Activated naive CD4-positive, alpha-beta T cell treated with anti-CD3 and anti-CD28 coated beads, Interleukin-2, amount 10 ng/mL, durations not matched to agents 7 days and 5 days (primary cell): ENCODE measurements at regions not wholly inside any gene's neighbourhood (a gene's known extent, or its start where the extent isn't known, plus 50 kb on each side); places are given as distances from the start of the nearest gene placed in this dataset.

Source experiments
- CTCF ChIA-PET: fragments of 350-600 bp; sonication (Branson Sonifier 250); formaldehyde crosslinking; loops from one replicate; lab custom pipeline; 2021; ENCODE audit warnings: antibody characterized with exemption; lab: Charles Lee
- DNase-seq: peaks from one replicate; pipeline ENCODE4 v3.0.0-alpha.2; 2020
- H3K27ac Mint-ChIP-seq: one replicate; pipeline ENCODE4 v1.8.0; 2021; ENCODE audit warnings: mild to moderate bottlenecking, moderate library complexity, mixed read lengths
- H3K27me3 Mint-ChIP-seq: one replicate; pipeline ENCODE4 v1.8.0; 2021; ENCODE audit warnings: mild to moderate bottlenecking, mixed read lengths
- H3K36me3 Mint-ChIP-seq: one replicate; pipeline ENCODE4 v1.8.0; 2021; ENCODE audit warnings: mixed read lengths
- H3K4me1 Mint-ChIP-seq: one replicate; pipeline ENCODE4 v1.8.0; 2021; ENCODE audit warnings: mixed read lengths
- H3K4me3 Mint-ChIP-seq: one replicate; pipeline ENCODE4 v1.8.0; 2021; ENCODE audit warnings: mild to moderate bottlenecking, moderate library complexity, mixed read lengths
- H3K9me3 Mint-ChIP-seq: one replicate; pipeline ENCODE4 v1.8.0; 2021; ENCODE audit warnings: mixed read lengths

DNA sequence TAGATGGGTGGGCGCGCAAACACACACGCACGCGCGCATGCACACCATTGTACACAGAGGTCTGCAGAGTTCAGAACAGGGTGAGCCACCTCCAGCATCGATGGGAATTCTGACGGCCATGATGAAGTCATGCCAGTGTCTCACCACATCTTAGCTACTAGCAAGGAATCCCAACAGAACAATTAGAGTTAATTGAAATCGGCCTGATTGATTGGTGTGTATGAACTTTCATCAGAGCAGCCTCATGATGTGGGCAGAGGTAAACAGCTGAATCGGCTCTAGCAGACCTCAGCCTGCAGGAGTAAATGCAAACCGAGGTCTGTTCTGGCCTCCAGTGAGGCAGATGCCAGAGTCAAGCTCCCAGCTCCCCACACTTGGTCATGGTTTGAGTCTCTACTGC lies 200.6 kb downstream of the CBLN1 start:
- H3K4me1 Mint-ChIP-seq: no peaks in the 10 kb centered on the region
- no peak overlapping the region for H3K27ac Mint-ChIP-seq
- DNase-seq: no peak
- CTCF ChIA-PET: no interaction called here
- H3K27me3 Mint-ChIP-seq: no peaks in the 10 kb centered on the region
- no peak overlapping the region for H3K4me3 Mint-ChIP-seq
- H3K9me3 Mint-ChIP-seq: peaks cover 29% of the 10 kb centered on the region
- no peaks in the 10 kb centered on the region for H3K36me3 Mint-ChIP-seq

DNA sequence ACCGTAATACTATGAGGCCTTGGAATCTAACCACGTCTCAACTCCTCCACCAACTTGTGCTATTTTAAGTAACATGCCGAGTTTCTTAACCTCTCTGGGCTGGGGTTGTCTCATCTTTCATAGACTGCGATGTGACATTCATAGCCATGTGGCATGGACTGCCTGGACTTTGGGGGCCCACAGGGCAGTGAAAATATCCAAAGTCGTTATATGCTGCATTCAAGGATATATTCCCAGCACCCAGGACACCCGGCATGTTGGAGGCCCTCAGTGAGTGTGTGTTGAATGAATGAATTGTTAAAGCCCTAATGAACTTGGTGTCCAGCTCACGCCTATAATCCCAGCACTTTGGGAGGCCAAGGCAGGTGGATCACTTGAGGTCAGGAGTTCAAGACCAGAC lies 203.1 kb downstream of the CBLN1 start:
- no peak overlapping the region for H3K4me3 Mint-ChIP-seq
- CTCF ChIA-PET: no interaction called here
- no peaks in the 10 kb centered on the region for H3K36me3 Mint-ChIP-seq
- no peaks in the 10 kb centered on the region for H3K27me3 Mint-ChIP-seq
- no peak overlapping the region for H3K27ac Mint-ChIP-seq
- H3K9me3 Mint-ChIP-seq: peaks cover 21% of the 10 kb centered on the region
- no peak for DNase-seq
- no peaks in the 10 kb centered on the region for H3K4me1 Mint-ChIP-seq

- CTCF ChIA-PET: no interaction called here
- H3K4me3 Mint-ChIP-seq: no peak overlapping the region
Measured at GRCh38 chr16:49078104-49078503, 203.5 kb downstream of the CBLN1 start.

GRCh38 chr16:49075709-49076108 lies 205.9 kb downstream of the CBLN1 start:
- no peak for DNase-seq
- peaks cover 17% of the 10 kb centered on the region for H3K9me3 Mint-ChIP-seq
- no peaks in the 10 kb centered on the region for H3K36me3 Mint-ChIP-seq
- no peaks in the 10 kb centered on the region for H3K4me1 Mint-ChIP-seq
- CTCF ChIA-PET: no interaction called here
- no peak overlapping the region for H3K27ac Mint-ChIP-seq
- H3K4me3 Mint-ChIP-seq: no peak overlapping the region
- no peaks in the 10 kb centered on the region for H3K27me3 Mint-ChIP-seq

More at GRCh38 chr16:49078104-49078503, 203.5 kb downstream of the CBLN1 start:
- no peak for DNase-seq
- no peaks in the 10 kb centered on the region for H3K36me3 Mint-ChIP-seq
- no peaks in the 10 kb centered on the region for H3K27me3 Mint-ChIP-seq
- peaks cover 21% of the 10 kb centered on the region for H3K9me3 Mint-ChIP-seq
- no peaks in the 10 kb centered on the region for H3K4me1 Mint-ChIP-seq
- no peak overlapping the region for H3K27ac Mint-ChIP-seq

- H3K4me1 Mint-ChIP-seq: no peaks in the 10 kb centered on the region
- no peak overlapping the region for H3K27ac Mint-ChIP-seq
- CTCF ChIA-PET: no interaction called here
- no peak for DNase-seq
- no peaks in the 10 kb centered on the region for H3K27me3 Mint-ChIP-seq
- H3K9me3 Mint-ChIP-seq: peaks cover 5% of the 10 kb centered on the region
- no peaks in the 10 kb centered on the region for H3K36me3 Mint-ChIP-seq
- no peak overlapping the region for H3K4me3 Mint-ChIP-seq
Measured at GRCh38 chr16:49068224-49068623, 213.4 kb downstream of the CBLN1 start.

- no peaks in the 10 kb centered on the region for H3K36me3 Mint-ChIP-seq
- no peak overlapping the region for H3K4me3 Mint-ChIP-seq
- H3K4me1 Mint-ChIP-seq: no peaks in the 10 kb centered on the region
- no peak overlapping the region for H3K27ac Mint-ChIP-seq
- no peak for DNase-seq
- peaks cover 5% of the 10 kb centered on the region for H3K9me3 Mint-ChIP-seq
- no peaks in the 10 kb centered on the region for H3K27me3 Mint-ChIP-seq
- CTCF ChIA-PET: no interaction called here
Measured at GRCh38 chr16:49067776-49068175, 213.9 kb downstream of the CBLN1 start.

DNA sequence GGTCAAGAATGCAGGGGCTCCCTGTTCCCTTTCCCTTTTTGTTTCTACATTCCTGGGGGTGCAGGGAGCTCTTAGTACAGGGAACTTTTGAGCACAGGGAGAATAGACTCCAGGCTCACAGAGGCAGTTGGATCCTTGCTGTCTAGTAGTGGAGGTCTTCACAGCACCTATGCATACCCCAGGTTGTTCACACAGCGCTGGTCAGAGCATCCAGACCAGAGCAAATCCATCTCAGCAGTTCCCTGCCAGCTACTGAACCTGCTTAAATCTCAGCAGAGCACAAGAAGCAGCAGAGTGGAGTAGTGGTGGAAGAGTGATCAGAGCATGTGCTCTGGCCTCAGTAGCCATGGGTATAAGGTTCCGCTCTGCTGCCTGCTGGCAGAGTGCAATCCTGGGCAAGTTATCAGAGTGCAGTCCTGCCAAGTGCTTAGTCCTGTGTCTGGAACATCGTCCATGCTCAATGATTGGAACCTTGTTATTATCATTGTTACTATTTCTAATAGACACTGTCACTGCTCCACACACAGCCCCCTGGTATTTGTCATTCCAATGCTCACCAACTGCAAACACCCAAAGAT lies 220.4 kb downstream of the CBLN1 start:
- no peak for DNase-seq
- Mint-ChIP-seq H3K4me1 (no peaks in the 10 kb centered on the region), H3K27ac (no peak overlapping the region), H3K27me3 (no peaks in the 10 kb centered on the region), H3K36me3 (no peaks in the 10 kb centered on the region), H3K4me3 (no peak overlapping the region), H3K9me3 (no peaks in the 10 kb centered on the region)
- CTCF ChIA-PET: no interaction called here

- no peak for DNase-seq
- Mint-ChIP-seq H3K27me3 (no peaks in the 10 kb centered on the region), H3K4me3 (no peak overlapping the region), H3K36me3 (no peaks in the 10 kb centered on the region), H3K4me1 (no peaks in the 10 kb centered on the region), H3K9me3 (no peaks in the 10 kb centered on the region), H3K27ac (no peak overlapping the region)
- CTCF ChIA-PET: no interaction called here
Measured at GRCh38 chr16:49060728-49061127, 220.9 kb downstream of the CBLN1 start.

- CTCF ChIA-PET: no interaction called here
- Mint-ChIP-seq H3K9me3 (no peaks in the 10 kb centered on the region), H3K36me3 (no peaks in the 10 kb centered on the region), H3K4me1 (no peaks in the 10 kb centered on the region), H3K27me3 (no peaks in the 10 kb centered on the region), H3K4me3 (no peak overlapping the region), H3K27ac (no peak overlapping the region)
- no peak for DNase-seq
Measured at GRCh38 chr16:49058382-49058781, 223.3 kb downstream of the CBLN1 start.

GRCh38 chr16:49057936-49058335 lies 223.7 kb downstream of the CBLN1 start:
- Mint-ChIP-seq H3K9me3 (peaks cover under 1% of the 10 kb centered on the region), H3K27ac (no peak overlapping the region), H3K27me3 (no peaks in the 10 kb centered on the region), H3K4me3 (no peak overlapping the region), H3K4me1 (no peaks in the 10 kb centered on the region), H3K36me3 (no peaks in the 10 kb centered on the region)
- CTCF ChIA-PET: no interaction called here
- DNase-seq: no peak

DNA sequence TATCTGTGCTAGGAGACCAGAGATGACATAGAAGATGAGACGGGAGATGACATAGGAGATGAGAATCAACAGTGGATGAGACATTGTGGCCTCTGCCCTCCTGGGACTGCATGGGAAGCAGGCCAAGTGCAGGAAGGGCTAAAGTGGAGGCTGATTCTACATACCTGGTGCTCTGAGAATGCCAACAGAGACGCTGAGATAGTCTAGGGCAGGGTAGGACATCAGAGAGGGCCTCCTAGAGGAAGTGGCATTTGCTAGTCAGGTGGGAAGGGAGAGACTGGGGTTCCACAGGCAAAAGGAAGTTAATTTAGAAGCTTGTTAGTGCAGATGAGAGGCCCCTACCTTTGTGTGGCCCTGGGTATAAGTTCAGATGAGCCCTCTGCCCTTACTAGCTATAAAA lies 224.2 kb downstream of the CBLN1 start:
- no peak for DNase-seq
- CTCF ChIA-PET: no interaction called here
- Mint-ChIP-seq H3K4me1 (no peaks in the 10 kb centered on the region), H3K27ac (no peak overlapping the region), H3K36me3 (no peaks in the 10 kb centered on the region), H3K4me3 (no peak overlapping the region), H3K27me3 (no peaks in the 10 kb centered on the region), H3K9me3 (peaks cover 4% of the 10 kb centered on the region)

- H3K4me3 Mint-ChIP-seq: no peak overlapping the region
- H3K36me3 Mint-ChIP-seq: no peaks in the 10 kb centered on the region
- no peaks in the 10 kb centered on the region for H3K4me1 Mint-ChIP-seq
- H3K27me3 Mint-ChIP-seq: no peaks in the 10 kb centered on the region
- H3K27ac Mint-ChIP-seq: no peak overlapping the region
- CTCF ChIA-PET: no interaction called here
- DNase-seq: no peak
- H3K9me3 Mint-ChIP-seq: peaks cover 4% of the 10 kb centered on the region
Measured at GRCh38 chr16:49056546-49056945, 225.1 kb downstream of the CBLN1 start.

DNA sequence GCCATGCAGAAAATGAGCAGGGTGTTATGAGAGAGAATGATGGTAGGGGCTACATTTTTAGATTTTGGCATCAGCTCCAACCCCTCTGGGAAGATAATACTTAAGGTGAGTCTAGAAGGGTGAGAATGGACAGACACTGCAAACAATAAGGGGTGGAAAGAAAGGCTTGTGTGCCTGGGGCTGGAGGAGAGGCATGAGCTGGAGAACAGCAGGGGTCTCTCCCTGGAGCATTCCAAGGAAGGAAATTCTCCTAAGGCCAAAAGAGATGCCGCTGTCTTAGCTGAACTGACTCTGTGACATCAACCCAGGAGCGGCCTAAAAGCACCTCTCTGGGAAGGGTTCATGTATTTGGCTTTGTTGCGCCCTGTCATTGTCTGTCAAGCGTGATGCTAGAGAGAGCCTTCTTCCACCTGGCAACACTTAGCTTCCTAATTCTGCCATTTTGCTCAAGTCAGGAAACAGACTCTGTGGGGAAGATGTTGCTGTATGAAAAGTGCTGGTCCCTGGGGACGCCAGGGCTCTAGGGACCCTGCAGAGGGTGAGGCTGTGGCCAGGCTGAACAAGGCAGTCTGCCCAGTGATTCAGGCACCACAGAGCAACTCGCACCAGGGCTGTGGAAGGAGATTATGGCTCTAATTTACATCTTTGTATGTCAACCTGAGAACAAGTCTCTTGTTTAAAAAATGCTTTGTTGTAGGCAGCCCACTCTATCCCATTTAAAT lies 225.7 kb downstream of the CBLN1 start:
- DNase-seq: no peak
- no peak overlapping the region for H3K27ac Mint-ChIP-seq
- no peak overlapping the region for H3K4me3 Mint-ChIP-seq
- H3K4me1 Mint-ChIP-seq: no peaks in the 10 kb centered on the region
- H3K36me3 Mint-ChIP-seq: no peaks in the 10 kb centered on the region
- no peaks in the 10 kb centered on the region for H3K27me3 Mint-ChIP-seq
- peaks cover 4% of the 10 kb centered on the region for H3K9me3 Mint-ChIP-seq
- CTCF ChIA-PET: no interaction called here

DNA sequence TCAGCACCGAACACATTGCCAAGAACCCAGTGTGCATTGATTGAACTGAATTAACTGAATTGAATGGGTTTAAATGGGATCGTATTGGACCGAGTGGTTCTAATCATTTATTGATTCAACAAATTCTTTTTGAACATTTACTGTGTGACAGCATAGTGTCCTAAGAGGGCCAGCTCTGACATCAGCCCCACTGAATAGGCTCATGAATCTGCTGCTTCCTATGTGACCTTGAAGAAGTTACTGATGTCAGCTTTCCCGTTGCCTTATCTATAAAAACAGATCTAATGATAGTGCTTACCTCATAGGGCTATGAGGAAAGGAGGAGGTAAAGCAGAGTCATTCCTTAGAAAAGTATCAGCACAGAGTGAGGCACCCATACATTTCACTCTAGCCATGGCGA lies 226.3 kb downstream of the CBLN1 start:
- no peak overlapping the region for H3K27ac Mint-ChIP-seq
- H3K4me3 Mint-ChIP-seq: no peak overlapping the region
- H3K36me3 Mint-ChIP-seq: no peaks in the 10 kb centered on the region
- CTCF ChIA-PET: no interaction called here
- no peak for DNase-seq
- no peaks in the 10 kb centered on the region for H3K4me1 Mint-ChIP-seq
- H3K27me3 Mint-ChIP-seq: no peaks in the 10 kb centered on the region
- H3K9me3 Mint-ChIP-seq: peaks cover 4% of the 10 kb centered on the region

- H3K27me3 Mint-ChIP-seq: no peaks in the 10 kb centered on the region
- DNase-seq: no peak
- H3K4me1 Mint-ChIP-seq: no peaks in the 10 kb centered on the region
- CTCF ChIA-PET: no interaction called here
- peaks cover 4% of the 10 kb centered on the region for H3K9me3 Mint-ChIP-seq
- H3K36me3 Mint-ChIP-seq: no peaks in the 10 kb centered on the region
- no peak overlapping the region for H3K27ac Mint-ChIP-seq
- no peak overlapping the region for H3K4me3 Mint-ChIP-seq
Measured at GRCh38 chr16:49054606-49055005, 227.0 kb downstream of the CBLN1 start.
